ENCODE measurements at regions not wholly inside any gene's neighbourhood (a gene's known extent, or its start where the extent isn't known, plus 50 kb on each side); places are given as distances from the start of the nearest gene placed in this dataset.

GRCh38 chr10:69692891-69693290, 62.8 kb downstream of the FAM241B start:
- Histone ChIP-seq H3K4me1 (replicated peaks in 1 of 2; ENCODE audit: control insufficient read depth in 2 of 2, insufficient read depth in 2 of 2, low read length in 2 of 2) (no peaks in the 10 kb centered on the region), H3K9me1 (ENCODE audit: control insufficient read depth, insufficient read depth, low read length) (no peaks in the 10 kb centered on the region), H3K27me3 (ENCODE audit: control insufficient read depth in 2 of 2, insufficient read depth in 2 of 2, low read length in 2 of 2) (peaks cover 6 to 29% of the 10 kb centered on the region in 2 experiments; a peak in 4 of 5 replicates), H4K20me1 (replicated peaks; ENCODE audit: control insufficient read depth, insufficient read depth, low read length) (0 out of 2 replicates have a peak, but pooled peaks cover 4% of the 10 kb centered on the region), H3K36me3 (ENCODE audit: control insufficient read depth, insufficient read depth, low read length) (no peaks in the 10 kb centered on the region), H3K79me2 (ENCODE audit: control insufficient read depth, insufficient read depth, low read length) (no peaks in the 10 kb centered on the region), H3K9ac (ENCODE audit: insufficient read depth in 1 of 2, low read depth in 2 of 2, low read length in 2 of 2) (no peak overlapping the region), H3K4me3 (no peak overlapping the region), H3K27ac (ENCODE audit: extremely low read depth, low read depth, low read length) (no peak overlapping the region), H3K4me2 (ENCODE audit: insufficient read depth, low read length) (no peak overlapping the region), H2AFZ (ENCODE audit: low read depth, low read length) (no peak overlapping the region), H3K9me3 (replicated peaks; ENCODE audit: control insufficient read depth, insufficient read depth, low read depth, low read length) (no peaks in the 10 kb centered on the region)
- TF ChIP-seq SMAD3 (CRISPR knock-in tag; conservative IDR thresholded peaks at IDR 0.05) (no peak), TEAD1 (CRISPR knock-in tag; IDR thresholded peaks at IDR 0.05) (no peak)
- POLR2A ChIA-PET = no interaction called here
- ATAC-seq (no peak), DNase-seq (ENCODE audit: extremely low read depth in 1 of 4, low spot score in 3 of 4) (no peak), FAIRE-seq (no peak)
- no TSS peak for BruUV-seq (replicated peaks)
- 4% methylated on average over 6 of the region's 6 CpGs for WGBS (ENCODE audit: insufficient coverage, low coverage, missing lambda C conversion rate)
- intact Hi-C loops (cut with micrococcal nuclease) (loop anchor here (10.0 kb wide), 1 partner anchor 222 kb away; no protein-coding TSS in a partner anchor), in situ Hi-C loops (cut with MboI) (no loop called here)
- CTCF ChIA-PET (ENCODE audit: low intra/inter-chr PET ratio) = no interaction called here

GRCh38 chr10:69693886-69694285, 63.8 kb downstream of the FAM241B start:
- FAIRE-seq (no peak), ATAC-seq (no peak), DNase-seq (ENCODE audit: extremely low read depth in 1 of 4, low spot score in 3 of 4) (no peak)
- POLR2A ChIA-PET = interaction anchor here (0.6 kb wide), 1 partner anchor 11 kb away, joined by 3 read pairs; no protein-coding TSS in a partner anchor
- Histone ChIP-seq H3K4me1 (replicated peaks in 1 of 2; ENCODE audit: control insufficient read depth in 2 of 2, insufficient read depth in 2 of 2, low read length in 2 of 2) (no peaks in the 10 kb centered on the region), H3K9me3 (replicated peaks; ENCODE audit: control insufficient read depth, insufficient read depth, low read depth, low read length) (no peaks in the 10 kb centered on the region), H4K20me1 (replicated peaks; ENCODE audit: control insufficient read depth, insufficient read depth, low read length) (0 out of 2 replicates have a peak, but pooled peaks cover 4% of the 10 kb centered on the region), H3K9me1 (ENCODE audit: control insufficient read depth, insufficient read depth, low read length) (no peaks in the 10 kb centered on the region), H3K27ac (ENCODE audit: extremely low read depth, low read depth, low read length) (no peak overlapping the region), H2AFZ (ENCODE audit: low read depth, low read length) (no peak overlapping the region), H3K4me2 (ENCODE audit: insufficient read depth, low read length) (no peak overlapping the region), H3K27me3 (ENCODE audit: control insufficient read depth in 2 of 2, insufficient read depth in 2 of 2, low read length in 2 of 2) (peaks cover 6 to 26% of the 10 kb centered on the region in 2 experiments; a peak in 4 of 5 replicates), H3K4me3 (no peak overlapping the region), H3K79me2 (ENCODE audit: control insufficient read depth, insufficient read depth, low read length) (no peaks in the 10 kb centered on the region), H3K9ac (ENCODE audit: insufficient read depth in 1 of 2, low read depth in 2 of 2, low read length in 2 of 2) (no peak overlapping the region), H3K36me3 (ENCODE audit: control insufficient read depth, insufficient read depth, low read length) (no peaks in the 10 kb centered on the region)
- in situ Hi-C loops (cut with MboI) = no loop called here
- intact Hi-C loops (cut with micrococcal nuclease) = loop anchor here (10.0 kb wide), 1 partner anchor 221 kb away; no protein-coding TSS in a partner anchor
- BruUV-seq (replicated peaks) = no TSS peak
- CTCF ChIA-PET (ENCODE audit: low intra/inter-chr PET ratio) = no interaction called here
- TF ChIP-seq ZNF224 (CRISPR knock-in tag; IDR thresholded peaks at IDR 0.05) (no peak), E2F4 (CRISPR knock-in tag; IDR thresholded peaks at IDR 0.05; ENCODE audit: low read depth) (no peak), PTBP1 (IDR thresholded peaks at IDR 0.05; ENCODE audit: low read depth, low read length) (no peak), ARNT (IDR thresholded peaks at IDR 0.05) (no peak), CBFA2T3 (IDR thresholded peaks at IDR 0.05) (no peak), TAL1 (IDR thresholded peaks at IDR 0.05) (no peak), CTBP1 (IDR thresholded peaks at IDR 0.05; ENCODE audit: borderline replicate concordance) (no peak), MCM5 (IDR thresholded peaks at IDR 0.05; ENCODE audit: low read depth) (no peak), ZNF253 (CRISPR knock-in tag; conservative IDR thresholded peaks at IDR 0.05) (no peak), RBM17 (IDR thresholded peaks at IDR 0.05; ENCODE audit: borderline replicate concordance, low read depth, low read length) (no peak), NR2F6 (CRISPR knock-in tag; IDR thresholded peaks at IDR 0.05) (no peak)
- TF ChIP-seq, protein P1, sequence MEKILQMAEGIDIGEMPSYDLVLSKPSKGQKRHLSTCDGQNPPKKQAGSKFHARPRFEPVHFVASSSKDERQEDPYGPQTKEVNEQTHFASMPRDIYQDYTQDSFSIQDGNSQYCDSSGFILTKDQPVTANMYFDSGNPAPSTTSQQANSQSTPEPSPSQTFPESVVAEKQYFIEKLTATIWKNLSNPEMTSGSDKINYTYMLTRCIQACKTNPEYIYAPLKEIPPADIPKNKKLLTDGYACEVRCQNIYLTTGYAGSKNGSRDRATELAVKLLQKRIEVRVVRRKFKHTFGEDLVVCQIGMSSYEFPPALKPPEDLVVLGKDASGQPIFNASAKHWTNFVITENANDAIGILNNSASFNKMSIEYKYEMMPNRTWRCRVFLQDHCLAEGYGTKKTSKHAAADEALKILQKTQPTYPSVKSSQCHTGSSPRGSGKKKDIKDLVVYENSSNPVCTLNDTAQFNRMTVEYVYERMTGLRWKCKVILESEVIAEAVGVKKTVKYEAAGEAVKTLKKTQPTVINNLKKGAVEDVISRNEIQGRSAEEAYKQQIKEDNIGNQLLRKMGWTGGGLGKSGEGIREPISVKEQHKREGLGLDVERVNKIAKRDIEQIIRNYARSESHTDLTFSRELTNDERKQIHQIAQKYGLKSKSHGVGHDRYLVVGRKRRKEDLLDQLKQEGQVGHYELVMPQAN (IDR thresholded peaks at IDR 0.05; ENCODE audit: borderline replicate concordance) = no peak
- TF ChIP-seq, protein P2, sequence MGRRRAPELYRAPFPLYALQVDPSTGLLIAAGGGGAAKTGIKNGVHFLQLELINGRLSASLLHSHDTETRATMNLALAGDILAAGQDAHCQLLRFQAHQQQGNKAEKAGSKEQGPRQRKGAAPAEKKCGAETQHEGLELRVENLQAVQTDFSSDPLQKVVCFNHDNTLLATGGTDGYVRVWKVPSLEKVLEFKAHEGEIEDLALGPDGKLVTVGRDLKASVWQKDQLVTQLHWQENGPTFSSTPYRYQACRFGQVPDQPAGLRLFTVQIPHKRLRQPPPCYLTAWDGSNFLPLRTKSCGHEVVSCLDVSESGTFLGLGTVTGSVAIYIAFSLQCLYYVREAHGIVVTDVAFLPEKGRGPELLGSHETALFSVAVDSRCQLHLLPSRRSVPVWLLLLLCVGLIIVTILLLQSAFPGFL (CRISPR knock-in tag; IDR thresholded peaks at IDR 0.05) = no peak

All from K562 (cell line).